Astrocyte of the spinal cord (primary cell): ENCODE measurements at regions not wholly inside any gene's neighbourhood (a gene's known extent, or its start where the extent isn't known, plus 50 kb on each side); places are given as distances from the start of the nearest gene placed in this dataset.

Experiments
- DNase-seq: peaks from one replicate; pipeline ENCODE4 v3.0.0; 2011; ENCODE audit warnings: low read depth, low spot score
- H3K4me3 ChIP-seq: 2 replicates; pipeline ENCODE4 v1.5.1; 2011; ENCODE audit warnings: low read depth, mild to moderate bottlenecking, low read length, moderate library complexity
- CTCF ChIP-seq: IDR thresholded peaks from 2 replicates; pipeline ENCODE4 v1.5.1; 2012; ENCODE audit warnings: low read depth, mild to moderate bottlenecking, low read length, inconsistent platforms
- in situ Hi-C: cut with HindIII; loops from 2 replicates; pipeline ENCODE4 v1.10.0; 2017; ENCODE audit warnings: low sequenced_read_pairs

- no peak overlapping the region for H3K4me3 ChIP-seq
- no peak for TF ChIP-seq CTCF
- no peak for DNase-seq
- in situ Hi-C loops, result no loop called here
These were observed 126.1 kb downstream of the THNSL2 start for GRCh38 chr2:88296247-88296646.

DNA sequence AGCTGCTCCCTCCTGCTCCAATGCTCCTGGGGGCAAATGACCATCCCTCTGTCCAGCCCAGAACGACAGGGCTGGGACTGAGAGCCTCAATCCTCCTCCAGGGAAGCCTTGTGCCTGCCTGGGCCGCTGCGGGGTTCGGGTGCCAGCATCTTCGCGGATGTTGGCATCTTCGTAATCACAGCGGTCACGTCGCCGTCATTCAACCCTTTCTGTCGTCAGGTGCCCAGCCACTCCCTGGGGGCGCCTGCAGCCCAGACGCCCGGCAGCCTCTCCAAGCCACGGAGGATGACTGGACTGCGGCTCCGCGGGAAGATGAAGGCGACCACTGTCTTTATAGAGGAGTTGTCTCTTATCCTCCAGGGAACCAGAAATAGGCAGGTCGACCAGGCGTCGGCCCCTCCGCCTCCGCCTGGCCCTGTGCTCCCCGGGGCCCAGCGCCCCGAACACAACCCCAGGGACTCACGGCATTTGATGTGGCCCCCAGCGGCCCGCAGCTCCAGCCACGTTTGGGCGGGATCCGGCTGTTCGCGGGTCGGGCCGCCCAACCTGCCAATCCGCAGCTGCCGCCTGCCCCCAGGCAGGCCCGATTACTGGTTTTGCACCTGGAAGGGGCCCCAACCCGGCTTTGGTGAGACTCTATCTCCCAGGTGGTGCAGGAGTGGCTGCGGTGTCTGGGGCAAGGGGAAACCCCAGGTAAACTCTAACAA lies 113.9 kb downstream of the THNSL2 start:
- in situ Hi-C loops, result no loop called here
- DNase-seq, result no peak
- H3K4me3 ChIP-seq, result no peak overlapping the region
- no peak for TF ChIP-seq CTCF

DNA sequence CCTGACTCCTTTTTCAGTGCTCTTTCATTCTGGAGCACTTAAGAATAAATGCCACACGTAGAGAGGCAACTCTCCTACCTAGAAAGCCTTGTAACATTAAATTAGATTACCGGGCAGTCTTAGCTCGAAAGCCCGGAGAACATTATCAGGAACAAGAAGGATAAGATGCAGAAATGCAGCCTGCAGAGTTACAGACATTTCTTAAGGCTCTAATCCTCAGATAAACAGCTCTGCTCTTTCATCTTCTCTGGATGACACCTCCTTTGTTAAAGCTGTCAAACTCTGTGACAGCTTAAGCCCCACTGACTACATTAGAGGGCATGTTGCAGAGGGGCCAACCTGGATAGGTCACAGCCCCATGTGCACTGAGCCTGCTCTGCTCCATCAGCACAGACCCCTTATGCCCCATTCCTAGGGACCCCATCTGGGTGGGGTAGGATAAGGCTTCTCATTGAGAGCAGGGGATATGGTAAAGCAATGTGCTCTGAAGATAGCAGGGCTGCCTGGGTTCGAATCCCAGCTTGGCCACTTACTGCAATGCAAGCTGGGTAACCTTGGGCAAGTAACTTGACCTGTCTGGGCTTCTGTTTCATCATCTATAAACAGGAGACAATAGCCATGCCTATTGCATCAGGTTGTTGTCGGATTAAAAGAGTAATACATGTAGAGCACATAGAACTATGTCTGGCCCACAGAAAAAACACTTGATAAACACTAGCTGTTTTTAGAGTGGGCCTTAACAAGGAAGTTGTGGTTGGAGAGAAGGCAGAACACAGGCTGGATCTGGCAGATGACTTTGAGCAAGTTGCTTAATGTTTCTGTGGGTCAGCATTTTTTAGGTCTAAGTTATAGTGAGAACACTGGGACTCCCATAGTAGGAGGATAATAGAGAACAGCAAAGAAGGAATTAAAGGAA lies 111.4 kb downstream of the THNSL2 start:
- TF ChIP-seq CTCF, result no peak
- in situ Hi-C loops, result no loop called here
- DNase-seq, result no peak
- no peak overlapping the region for H3K4me3 ChIP-seq

DNA sequence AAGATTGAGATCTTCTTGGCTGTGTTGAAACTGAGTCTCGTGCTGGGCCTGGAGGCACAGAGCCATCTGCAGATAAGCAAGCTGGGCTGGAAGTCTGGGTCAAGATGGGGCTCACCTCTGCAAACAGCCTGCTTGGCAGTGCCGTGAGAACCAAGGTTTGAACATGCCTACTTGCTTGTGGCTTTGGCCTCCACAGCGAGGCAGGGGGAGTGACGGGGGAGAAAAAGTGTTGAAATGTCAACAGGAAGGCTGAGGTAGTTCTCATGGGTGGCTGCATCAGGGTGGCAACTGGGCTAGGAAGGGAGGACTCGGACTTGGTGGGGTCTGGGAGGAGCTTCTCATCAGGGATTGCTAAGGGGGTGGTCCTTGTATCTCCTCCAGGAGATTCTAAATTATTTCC lies 99.7 kb downstream of the THNSL2 start:
- DNase-seq, result no peak
- in situ Hi-C loops, result no loop called here
- no peak overlapping the region for H3K4me3 ChIP-seq
- TF ChIP-seq CTCF, result no peak

DNA sequence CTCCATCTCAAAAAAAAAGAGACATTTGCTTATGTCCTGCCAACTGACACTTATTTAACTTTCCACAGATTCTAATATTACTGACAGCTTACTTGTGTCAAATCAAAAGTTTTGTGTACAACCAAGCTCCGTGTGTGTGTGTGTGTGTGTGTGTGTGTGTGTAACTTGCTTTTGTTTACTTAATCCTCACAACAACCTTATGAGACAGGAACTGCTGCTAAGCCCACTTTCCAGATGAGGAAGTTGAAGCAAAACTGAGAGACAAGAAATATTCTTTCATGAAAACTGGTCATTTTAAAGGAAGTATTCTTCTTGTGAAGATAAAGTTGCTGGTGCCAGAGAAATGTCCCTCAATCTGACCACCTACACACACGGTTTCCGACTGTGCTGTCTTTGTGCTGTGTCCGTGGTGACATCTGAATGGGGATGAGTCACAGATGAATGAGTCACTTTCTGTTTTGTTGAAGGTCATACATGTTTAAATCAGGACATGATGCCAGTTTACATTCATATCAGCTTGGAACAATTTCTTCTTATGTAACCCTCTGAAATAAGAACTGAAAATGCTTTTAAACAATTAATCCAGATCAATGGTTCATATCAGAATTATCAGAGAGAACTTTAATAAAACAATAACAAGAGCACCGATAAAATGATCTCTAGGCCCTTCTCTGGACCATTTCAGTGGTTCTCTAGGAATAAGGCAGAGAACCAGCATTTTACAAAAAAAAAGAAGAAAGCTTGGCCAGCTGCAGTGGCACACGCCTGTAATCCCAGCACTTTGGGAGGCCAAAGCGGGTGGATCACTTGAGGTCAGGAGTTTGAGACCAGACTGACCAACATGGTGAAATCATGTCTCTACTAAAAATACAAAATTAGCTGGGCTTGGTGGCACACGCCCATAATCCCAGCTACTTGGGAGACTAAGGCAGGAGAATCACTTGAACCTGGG lies 95.5 kb downstream of the THNSL2 start:
- H3K4me3 ChIP-seq, result no peak overlapping the region
- no peak for TF ChIP-seq CTCF
- DNase-seq, result peak; percentile 1
- in situ Hi-C loops, result no loop called here

DNA sequence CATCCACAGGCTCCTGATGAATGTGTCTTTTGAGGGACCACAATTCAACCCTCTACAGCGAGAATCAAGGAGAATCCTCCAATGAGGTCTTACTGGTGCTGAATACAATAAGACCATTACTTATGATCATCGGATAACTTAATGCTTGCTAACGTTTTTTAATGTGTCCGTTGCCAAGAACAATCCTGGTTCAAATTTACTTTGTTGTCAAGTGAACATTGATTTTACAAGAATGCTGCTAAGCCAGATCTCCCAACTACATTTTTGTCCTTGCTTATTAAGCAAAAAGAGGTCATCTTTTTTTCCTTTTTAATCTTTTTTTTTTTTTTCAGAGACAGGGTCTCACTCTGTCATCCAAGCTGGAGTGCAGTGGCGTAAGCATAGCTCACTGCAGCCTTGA lies 93.7 kb downstream of the THNSL2 start:
- H3K4me3 ChIP-seq, result no peak overlapping the region
- DNase-seq, result no peak
- no peak for TF ChIP-seq CTCF
- in situ Hi-C loops, result no loop called here
